Upper lobe of left lung (tissue), 4 donors: ENCODE measurements at regions not wholly inside any gene's neighbourhood (a gene's known extent, or its start where the extent isn't known, plus 50 kb on each side); places are given as distances from the start of the nearest gene placed in this dataset.
"Not testable (repeated sequence)": the region's sequence is repeated elsewhere in the genome, so short reads cannot be mapped to it uniquely, and the experiment has no call there.

Experiments used
- CTCF ChIP-seq, 6 experiments: fragments of 450-650 bp in 4 of 6; fragments of 200-600 bp in 2 of 6; sonication (generic) in 2 of 6; IDR thresholded peaks; one replicate each; pipeline ENCODE4 v1.5.1; 2016 to 2019; ENCODE audit warnings: antibody characterized with exemption in 6 of 6
- EP300 ChIP-seq, 4 donors: sonication (generic); formaldehyde crosslinking; IDR thresholded peaks; one replicate each; pipeline ENCODE4 v1.5.1; 2017; ENCODE audit warnings: antibody characterized with exemption in 4 of 4, control low read depth in 2 of 4
- POLR2A ChIP-seq, 4 donors: fragments of 450-650 bp; IDR thresholded peaks; one replicate each; pipeline ENCODE4 v1.5.1; 2016 to 2017; ENCODE audit warnings: antibody characterized with exemption in 4 of 4, mild to moderate bottlenecking in 2 of 4
- POLR2AphosphoS5 ChIP-seq, 2 donors: sonication (generic); formaldehyde crosslinking; IDR thresholded peaks; one replicate each; pipeline ENCODE4 v1.5.1; 2017; ENCODE audit warnings: antibody characterized with exemption in 2 of 2

DNA sequence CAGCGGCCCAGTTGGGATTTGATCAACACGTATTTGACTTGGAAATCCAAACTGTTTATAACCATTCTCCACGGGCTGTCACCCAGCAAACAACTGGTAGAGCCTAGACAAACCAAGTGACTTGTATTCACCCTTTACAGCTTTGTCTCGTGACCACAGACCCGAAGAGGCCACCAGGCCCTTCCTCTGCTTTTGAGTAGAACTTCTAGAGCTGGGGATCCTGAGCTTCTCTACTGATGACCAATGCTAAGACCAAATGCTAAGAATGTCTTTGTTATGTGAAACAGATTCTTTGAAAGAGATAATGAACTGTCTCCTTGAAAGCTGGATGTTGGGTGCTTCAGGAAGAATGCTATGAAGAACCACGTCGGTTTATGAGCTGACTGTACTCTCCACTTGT is 127.0 kb upstream of the METTL14 start:
- TF ChIP-seq POLR2AphosphoS5, EP300, CTCF, POLR2A (IDR thresholded peaks at IDR 0.05): not testable (repeated sequence)
